ENCODE measurements at regions not wholly inside any gene's neighbourhood (a gene's known extent, or its start where the extent isn't known, plus 50 kb on each side); places are given as distances from the start of the nearest gene placed in this dataset.

DNA sequence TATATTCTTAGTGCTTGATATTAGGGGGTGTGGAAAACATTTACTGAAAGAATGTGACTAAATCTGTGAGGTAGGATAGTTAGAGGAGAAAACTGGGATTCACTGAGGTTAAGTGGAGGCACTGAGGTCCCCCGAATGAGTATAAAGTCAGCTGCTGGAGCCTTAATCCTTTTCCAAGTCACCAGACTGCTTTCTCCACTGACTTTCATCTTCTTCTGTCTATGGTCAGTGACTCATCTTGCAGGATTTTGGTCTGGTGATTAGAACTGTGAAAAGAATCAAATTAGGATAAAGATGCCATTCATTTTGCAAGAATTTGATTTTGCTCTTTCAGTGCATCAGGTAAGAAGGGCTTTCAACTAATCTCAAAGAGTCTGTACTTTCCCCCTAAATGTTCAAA, 89.3 kb upstream of the ALDH1A1 start:
- DNase-seq, result no peak

DNA sequence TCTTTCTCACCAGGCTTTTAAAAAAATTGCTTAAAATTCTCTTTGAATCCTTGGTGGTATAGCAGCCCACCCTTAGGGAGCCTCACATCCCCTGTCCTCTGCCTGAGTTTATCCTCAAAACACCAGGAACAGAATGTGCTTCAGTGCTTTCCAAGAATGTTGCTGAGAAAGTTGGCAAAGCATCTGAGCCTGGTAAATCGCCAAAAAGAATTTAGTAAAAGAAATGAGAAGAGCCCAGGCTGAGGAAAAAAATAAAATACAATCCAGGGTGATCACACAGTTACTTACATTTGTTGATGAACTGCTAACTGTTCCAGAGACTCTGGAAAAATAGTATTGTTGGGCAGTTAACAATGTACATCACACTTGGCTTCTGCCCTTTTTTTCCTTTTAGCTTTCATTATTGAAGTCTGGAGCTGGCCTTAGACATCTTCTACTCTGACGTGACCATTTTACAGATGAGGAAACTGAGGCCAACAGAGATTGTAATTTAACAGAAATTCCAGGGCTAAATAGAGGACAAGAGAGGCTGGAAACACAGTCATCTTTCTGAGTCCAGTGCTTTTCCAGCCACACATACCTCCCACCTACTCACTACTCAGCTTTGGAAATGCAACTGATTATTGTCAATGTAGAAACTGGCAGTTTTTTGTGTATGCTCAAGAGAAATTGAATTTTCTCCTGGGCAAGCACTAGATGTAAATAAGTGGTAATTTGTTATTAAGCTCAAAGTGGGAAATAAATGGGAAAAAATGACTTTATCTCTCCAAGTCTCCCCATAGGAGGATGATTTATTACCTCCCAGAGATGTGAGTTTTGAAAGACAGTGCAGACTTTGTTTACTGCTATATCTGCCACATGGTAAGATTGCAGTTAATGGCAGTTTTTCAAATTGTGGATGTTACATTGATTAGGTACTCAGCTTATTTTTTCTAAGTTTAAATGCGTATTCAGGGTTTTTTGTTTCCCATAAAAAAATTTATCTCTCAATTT, 86.7 kb upstream of the ALDH1A1 start:
- H3K9me3 ChIP-seq, result no peaks in the 10 kb centered on the region
- no peak for DNase-seq
- no peaks in the 10 kb centered on the region for H3K27me3 ChIP-seq
- H3K27ac ChIP-seq, result peak overlapping the region; percentile 28
- no peak for ATAC-seq
- TF ChIP-seq, protein P1, sequence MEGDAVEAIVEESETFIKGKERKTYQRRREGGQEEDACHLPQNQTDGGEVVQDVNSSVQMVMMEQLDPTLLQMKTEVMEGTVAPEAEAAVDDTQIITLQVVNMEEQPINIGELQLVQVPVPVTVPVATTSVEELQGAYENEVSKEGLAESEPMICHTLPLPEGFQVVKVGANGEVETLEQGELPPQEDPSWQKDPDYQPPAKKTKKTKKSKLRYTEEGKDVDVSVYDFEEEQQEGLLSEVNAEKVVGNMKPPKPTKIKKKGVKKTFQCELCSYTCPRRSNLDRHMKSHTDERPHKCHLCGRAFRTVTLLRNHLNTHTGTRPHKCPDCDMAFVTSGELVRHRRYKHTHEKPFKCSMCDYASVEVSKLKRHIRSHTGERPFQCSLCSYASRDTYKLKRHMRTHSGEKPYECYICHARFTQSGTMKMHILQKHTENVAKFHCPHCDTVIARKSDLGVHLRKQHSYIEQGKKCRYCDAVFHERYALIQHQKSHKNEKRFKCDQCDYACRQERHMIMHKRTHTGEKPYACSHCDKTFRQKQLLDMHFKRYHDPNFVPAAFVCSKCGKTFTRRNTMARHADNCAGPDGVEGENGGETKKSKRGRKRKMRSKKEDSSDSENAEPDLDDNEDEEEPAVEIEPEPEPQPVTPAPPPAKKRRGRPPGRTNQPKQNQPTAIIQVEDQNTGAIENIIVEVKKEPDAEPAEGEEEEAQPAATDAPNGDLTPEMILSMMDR (IDR thresholded peaks at IDR 0.05), result no peak
- no peaks in the 10 kb centered on the region for H3K36me3 ChIP-seq
- intact Hi-C loops (cut with DNase I), result no loop called here
- H3K4me1 ChIP-seq, result peaks cover 5% of the 10 kb centered on the region
- no peak overlapping the region for H3K4me3 ChIP-seq

More for the DNA sequence above, 89.3 kb upstream of the ALDH1A1 start:
- intact Hi-C loops (cut with DNase I), result no loop called here
- Histone ChIP-seq H3K27ac (no peak overlapping the region), H3K4me1 (peaks cover 5% of the 10 kb centered on the region), H3K4me3 (no peak overlapping the region), H3K36me3 (no peaks in the 10 kb centered on the region), H3K9me3 (no peaks in the 10 kb centered on the region), H3K27me3 (no peaks in the 10 kb centered on the region)
- no peak for ATAC-seq
- TF ChIP-seq, protein P1 (IDR thresholded peaks at IDR 0.05), result no peak

DNA sequence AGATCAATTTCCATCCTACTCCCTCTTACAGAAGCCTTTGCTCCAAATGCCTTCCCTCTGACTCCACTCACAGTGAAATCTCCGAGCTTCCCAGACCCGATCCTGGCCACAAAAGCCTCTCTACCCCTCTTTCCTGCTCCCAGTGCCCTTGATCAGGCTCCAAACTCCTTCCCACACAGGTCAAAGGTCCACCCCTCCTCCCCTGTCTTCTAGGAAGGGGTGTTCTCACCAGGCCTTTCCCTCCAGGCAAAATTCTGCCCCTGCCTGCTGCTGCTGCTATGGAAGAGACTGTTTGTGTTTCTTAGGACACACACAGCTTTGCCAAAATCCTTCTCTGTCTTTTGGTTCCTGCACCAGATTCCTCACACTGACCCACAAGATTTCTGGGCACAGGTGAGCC, 85.8 kb upstream of the ALDH1A1 start:
- Histone ChIP-seq H3K27ac (peak overlapping the region; percentile 28), H3K9me3 (no peaks in the 10 kb centered on the region), H3K36me3 (no peaks in the 10 kb centered on the region), H3K4me3 (no peak overlapping the region), H3K27me3 (no peaks in the 10 kb centered on the region), H3K4me1 (peaks cover 5% of the 10 kb centered on the region)
- intact Hi-C loops (cut with DNase I), result no loop called here
- peak; percentile 58 for DNase-seq
- peak; percentile 75 for ATAC-seq
- TF ChIP-seq, protein P1 (IDR thresholded peaks at IDR 0.05), result no peak

DNA sequence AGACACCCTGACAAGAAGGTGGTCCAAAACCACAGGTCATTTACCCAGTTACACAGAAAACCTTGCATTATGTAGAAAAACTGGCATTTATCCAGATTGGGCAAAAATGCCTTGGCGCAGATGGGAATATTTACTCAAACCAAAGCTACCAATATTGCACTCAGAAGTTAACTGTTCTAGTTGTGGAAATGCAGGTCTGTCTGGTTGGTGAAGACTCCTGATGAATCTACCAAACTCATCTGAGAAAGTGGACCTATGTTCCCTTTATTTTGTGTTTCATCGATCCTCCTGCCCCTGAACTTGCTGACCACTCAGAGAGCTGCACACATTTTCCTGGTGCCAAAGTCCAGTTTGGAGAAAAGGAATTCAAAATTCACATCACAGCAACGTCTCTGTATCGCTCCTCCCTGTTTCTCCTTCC, 85.2 kb upstream of the ALDH1A1 start:
- no peak for ATAC-seq

DNA sequence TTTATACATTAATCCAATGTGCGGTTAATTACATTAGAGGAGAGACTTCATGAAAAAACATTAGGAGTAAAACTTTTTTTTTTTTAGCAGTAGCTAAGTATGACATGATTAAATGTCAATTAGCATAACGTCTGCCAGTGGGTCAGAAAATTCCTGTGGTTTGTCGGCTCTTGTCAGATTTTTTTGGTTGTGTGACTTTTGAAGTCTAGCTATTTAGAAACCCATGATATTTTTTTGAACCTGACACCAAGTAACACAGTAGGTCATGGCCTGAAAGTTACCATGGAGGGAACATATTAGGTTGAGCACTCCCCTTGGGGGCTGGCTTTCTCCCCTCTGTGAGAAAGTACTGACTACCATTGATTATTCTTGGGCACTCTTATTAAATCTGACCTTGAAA, 84.8 kb upstream of the ALDH1A1 start:
- intact Hi-C loops (cut with DNase I), result no loop called here
- TF ChIP-seq, protein P1 (IDR thresholded peaks at IDR 0.05), result no peak
- DNase-seq (no peak), ATAC-seq (no peak)
- no peaks in the 10 kb centered on the region for H3K36me3 ChIP-seq
- H3K4me1 ChIP-seq, result peaks cover 5% of the 10 kb centered on the region
- H3K27me3 ChIP-seq, result no peaks in the 10 kb centered on the region
- peak overlapping the region; percentile 28 for H3K27ac ChIP-seq
- no peaks in the 10 kb centered on the region for H3K9me3 ChIP-seq
- H3K4me3 ChIP-seq, result no peak overlapping the region

More for the DNA sequence above, 85.2 kb upstream of the ALDH1A1 start:
- Histone ChIP-seq H3K4me1 (peaks cover 5% of the 10 kb centered on the region), H3K27ac (peak overlapping the region; percentile 28), H3K9me3 (no peaks in the 10 kb centered on the region), H3K36me3 (no peaks in the 10 kb centered on the region), H3K4me3 (peak overlapping the region; percentile 8), H3K27me3 (no peaks in the 10 kb centered on the region)
- no peak for DNase-seq
- intact Hi-C loops (cut with DNase I), result no loop called here
- TF ChIP-seq, protein P1 (IDR thresholded peaks at IDR 0.05), result no peak

All from upper lobe of right lung (tissue), 1 donor.